Stimulated activated CD8-positive, alpha-beta memory T cell treated with anti-CD3 and anti-CD28 coated beads, Interleukin-2, amount 100 ng/mL, for 1 hour (primary cell): ENCODE measurements at regions not wholly inside any gene's neighbourhood (a gene's known extent, or its start where the extent isn't known, plus 50 kb on each side); places are given as distances from the start of the nearest gene placed in this dataset.
A peak's percentile ranks its signal among the peaks of the same experiment; 100 is the strongest.

Experiments
- DNase-seq, 2 donors: peaks; one replicate each; pipeline ENCODE4 v3.0.0-alpha.2; 2020; ENCODE audit warnings: low read depth in 2 of 2

- no peak for DNase-seq
Measured at GRCh38 chr10:120285408-120285807, 171.6 kb upstream of the PLPP4 start.

- DNase-seq = no peak
Measured at GRCh38 chr10:120286280-120286679, 170.7 kb upstream of the PLPP4 start.

- no peak for DNase-seq
Measured at GRCh38 chr10:120300513-120300912, 156.5 kb upstream of the PLPP4 start.

GRCh38 chr10:120308589-120308988 is 148.4 kb upstream of the PLPP4 start:
- DNase-seq = no peak

- no peak for DNase-seq
Measured at GRCh38 chr10:120313715-120314114, 143.3 kb upstream of the PLPP4 start.

- no peak for DNase-seq
Measured at GRCh38 chr10:120314442-120314841, 142.6 kb upstream of the PLPP4 start.

GRCh38 chr10:120318862-120319261 is 138.2 kb upstream of the PLPP4 start:
- no peak for DNase-seq

GRCh38 chr10:120327675-120328074 is 129.4 kb upstream of the PLPP4 start:
- no peak for DNase-seq

GRCh38 chr10:120328647-120329046 is 128.4 kb upstream of the PLPP4 start:
- no peak for DNase-seq

- DNase-seq = no peak
Measured at GRCh38 chr10:120335553-120335952, 121.5 kb upstream of the PLPP4 start.

- DNase-seq = no peak
Measured at GRCh38 chr10:120336306-120336910, 120.6 kb upstream of the PLPP4 start.

- DNase-seq = peak; percentile 3 to 11
Measured at GRCh38 chr10:120336911-120337540, 120.0 kb upstream of the PLPP4 start.

GRCh38 chr10:120342115-120342714 is 114.8 kb upstream of the PLPP4 start:
- DNase-seq = no peak

GRCh38 chr10:120345186-120345585 is 111.8 kb upstream of the PLPP4 start:
- DNase-seq = no peak

- DNase-seq = no peak
Measured at GRCh38 chr10:120347644-120348043, 109.4 kb upstream of the PLPP4 start.

- no peak for DNase-seq
Measured at GRCh38 chr10:120349069-120349468, 108.0 kb upstream of the PLPP4 start.

- no peak for DNase-seq
Measured at GRCh38 chr10:120355425-120355824, 101.6 kb upstream of the PLPP4 start.

- no peak for DNase-seq
Measured at GRCh38 chr10:120360571-120360970, 96.5 kb upstream of the PLPP4 start.

GRCh38 chr10:120365872-120366271 is 91.2 kb upstream of the PLPP4 start:
- no peak for DNase-seq

GRCh38 chr10:120367341-120367740 is 89.7 kb upstream of the PLPP4 start:
- no peak for DNase-seq

GRCh38 chr10:120368338-120368737 is 88.7 kb upstream of the PLPP4 start:
- DNase-seq = no peak

- DNase-seq = no peak
Measured at GRCh38 chr10:120368927-120369326, 88.1 kb upstream of the PLPP4 start.

- DNase-seq = no peak
Measured at GRCh38 chr10:120369856-120370276, 87.2 kb upstream of the PLPP4 start.
